Gastrocnemius medialis (tissue), 4 donors: ENCODE measurements at regions not wholly inside any gene's neighbourhood (a gene's known extent, or its start where the extent isn't known, plus 50 kb on each side); places are given as distances from the start of the nearest gene placed in this dataset.

ENCODE experiments used
- ATAC-seq, 2 donors: fragments of 150-250 bp; one replicate each; pipeline ENCODE4 v1.9.1; 2016
- DNase-seq, 2 donors: peaks; one replicate each; pipeline ENCODE4 v3.0.0-alpha.2; 2019
- H3K27ac ChIP-seq, 4 donors: fragments of 200-600 bp; sonication (generic); 1 replicate in 1 of 4; 2 replicates in 3 of 4; pipeline ENCODE4 v1.5.1; 2016 to 2018; ENCODE audit warnings: mild to moderate bottlenecking in 2 of 4, moderate library complexity in 1 of 4
- H3K27me3 ChIP-seq, 3 donors: fragments of 200-600 bp; sonication (generic) in 2 of 3; 1 replicate in 1 of 3; 2 replicates in 2 of 3; pipeline versions ENCODE4 v1.5.1 to v1.6.0; 2016 to 2019; ENCODE audit warnings: mild to moderate bottlenecking in 1 of 3, moderate library complexity in 1 of 3
- H3K36me3 ChIP-seq, 2 donors: fragments of 200-600 bp; sonication (generic) in 1 of 2; one replicate each; pipeline ENCODE4 v1.5.1; 2017 to 2018
- H3K4me1 ChIP-seq, 2 donors: fragments of 200-600 bp; sonication (generic) in 1 of 2; one replicate each; pipeline ENCODE4 v1.5.1; 2016 to 2017; ENCODE audit warnings: mild to moderate bottlenecking in 2 of 2
- H3K4me3 ChIP-seq, 4 donors: fragments of 200-600 bp; sonication (generic) in 3 of 4; 1 replicate in 1 of 4; 2 replicates in 3 of 4; pipeline ENCODE4 v1.5.1; 2016 to 2019; ENCODE audit warnings: mild to moderate bottlenecking in 2 of 4
- H3K9me3 ChIP-seq, 3 donors: fragments of 200-600 bp; sonication (generic) in 2 of 3; 1 replicate in 1 of 3; 2 replicates in 2 of 3; pipeline ENCODE4 v1.5.1; 2016 to 2019
- CTCF ChIP-seq, 5 experiments: fragments of 450-650 bp in 3 of 5; fragments of 200-600 bp in 2 of 5; sonication (generic) in 2 of 5; IDR thresholded peaks in 4 of 5; conservative IDR thresholded peaks in 1 of 5; 1 replicate in 4 of 5; 2 replicates in 1 of 5; pipeline ENCODE4 v1.5.1; 2016 to 2019; ENCODE audit warnings: antibody characterized with exemption in 5 of 5, mild to moderate bottlenecking in 3 of 5, moderate library complexity in 3 of 5
- POLR2A ChIP-seq, 2 donors: fragments of 450-650 bp; IDR thresholded peaks; one replicate each; pipeline ENCODE4 v1.6.1; 2017; ENCODE audit warnings: antibody characterized with exemption in 2 of 2, mild to moderate bottlenecking in 2 of 2, moderate library complexity in 2 of 2
- in situ Hi-C, 4 donors: fragments of 200-750 bp; cut with MboI; loops; one replicate each; pipeline versions ENCODE4 v1.15.0 to v1.8.0; 2017; ENCODE audit warnings: low sequenced_read_pairs in 4 of 4
- intact Hi-C: fragments of 100-400 bp; cut with DNase I; formaldehyde crosslinking; loops from one replicate; pipeline ENCODE4 v1.15.1; 2023; ENCODE audit warnings: low total_unique reads

- H3K27ac ChIP-seq, result no peak overlapping the region
- H3K4me1 ChIP-seq, result no peaks in the 10 kb centered on the region
- H3K36me3 ChIP-seq, result no peaks in the 10 kb centered on the region
- no peaks in the 10 kb centered on the region for H3K27me3 ChIP-seq
- TF ChIP-seq CTCF (IDR thresholded peaks at IDR 0.05 in 4 of 5, conservative IDR thresholded peaks at IDR 0.05 in 1 of 5) (no peak), POLR2A (IDR thresholded peaks at IDR 0.05) (no peak)
- ATAC-seq (no peak), DNase-seq (no peak)
- in situ Hi-C loops (no loop called here), intact Hi-C loops (no loop called here)
- H3K9me3 ChIP-seq, result no peaks in the 10 kb centered on the region
- H3K4me3 ChIP-seq, result no peak overlapping the region
Observed at GRCh38 chr1:241411776-241412338, 54.9 kb upstream of the RGS7 start.

- in situ Hi-C loops, result no loop called here
- H3K9me3 ChIP-seq, result no peaks in the 10 kb centered on the region
- intact Hi-C loops, result no loop called here
- no peak for DNase-seq
- ATAC-seq, result no peak
- H3K4me1 ChIP-seq, result no peaks in the 10 kb centered on the region
- H3K36me3 ChIP-seq, result no peaks in the 10 kb centered on the region
- no peak overlapping the region for H3K27ac ChIP-seq
- H3K27me3 ChIP-seq, result no peaks in the 10 kb centered on the region
- no peak for TF ChIP-seq CTCF (IDR thresholded peaks at IDR 0.05 in 4 of 5, conservative IDR thresholded peaks at IDR 0.05 in 1 of 5)
- no peak for TF ChIP-seq POLR2A (IDR thresholded peaks at IDR 0.05)
- H3K4me3 ChIP-seq, result no peak overlapping the region
Observed at GRCh38 chr1:241411056-241411775, 54.2 kb upstream of the RGS7 start.

GRCh38 chr1:241408170-241408569 lies 51.2 kb upstream of the RGS7 start:
- no peaks in the 10 kb centered on the region for H3K9me3 ChIP-seq
- in situ Hi-C loops, result no loop called here
- H3K4me3 ChIP-seq, result no peak overlapping the region
- ATAC-seq (no peak), DNase-seq (no peak)
- no peaks in the 10 kb centered on the region for H3K36me3 ChIP-seq
- H3K27ac ChIP-seq, result no peak overlapping the region
- no peak for TF ChIP-seq POLR2A (IDR thresholded peaks at IDR 0.05)
- no peak for TF ChIP-seq CTCF (IDR thresholded peaks at IDR 0.05 in 4 of 5, conservative IDR thresholded peaks at IDR 0.05 in 1 of 5)
- intact Hi-C loops, result no loop called here
- H3K4me1 ChIP-seq, result no peaks in the 10 kb centered on the region
- H3K27me3 ChIP-seq, result no peaks in the 10 kb centered on the region
